ENCODE measurements at regions not wholly inside any gene's neighbourhood (a gene's known extent, or its start where the extent isn't known, plus 50 kb on each side); places are given as distances from the start of the nearest gene placed in this dataset.

GRCh38 chr5:58245476-58245840 is 214.4 kb downstream of the PLK2 start:
- TF ChIP-seq CTCF (conservative IDR thresholded peaks at IDR 0.05), result no peak
- TF ChIP-seq ZFX (IDR thresholded peaks at IDR 0.05), result no peak
